Transverse colon (tissue), 4 donors: ENCODE measurements at regions not wholly inside any gene's neighbourhood (a gene's known extent, or its start where the extent isn't known, plus 50 kb on each side); places are given as distances from the start of the nearest gene placed in this dataset.

Experiments used
- DNase-seq: peaks from one replicate; pipeline ENCODE4 v3.0.0-alpha.2; 2019
- H3K27ac ChIP-seq, 4 donors: fragments of 200-600 bp; sonication (generic); 2 replicates each; pipeline ENCODE4 v1.5.1; 2016 to 2018; ENCODE audit warnings: inconsistent platforms in 4 of 4
- H3K27me3 ChIP-seq: fragments of 200-600 bp; sonication (generic); 2 replicates; pipeline ENCODE4 v1.5.1; 2017; ENCODE audit warnings: inconsistent platforms
- H3K36me3 ChIP-seq, 4 donors: fragments of 200-600 bp; sonication (generic); 2 replicates each; pipeline ENCODE4 v1.5.1; 2017 to 2019; ENCODE audit warnings: inconsistent platforms in 4 of 4
- H3K4me1 ChIP-seq, 4 donors: fragments of 200-600 bp; sonication (generic); 2 replicates each; pipeline ENCODE4 v1.5.1; 2017 to 2020; ENCODE audit warnings: inconsistent platforms in 4 of 4
- H3K4me3 ChIP-seq, 4 donors: fragments of 200-600 bp; sonication (generic); 1 replicate in 1 of 4; 2 replicates in 3 of 4; pipeline versions ENCODE4 v1.5.1 to v1.6.1; 2017 to 2019; ENCODE audit warnings: inconsistent platforms in 4 of 4
- H3K9me3 ChIP-seq, 2 donors: fragments of 200-600 bp; sonication (generic); 2 replicates each; pipeline ENCODE4 v1.5.1; 2017 to 2019; ENCODE audit warnings: inconsistent platforms in 2 of 2
- CTCF ChIP-seq, 5 experiments: fragments of 200-600 bp in 3 of 5; fragments of 450-650 bp in 2 of 5; sonication (generic) in 3 of 5; IDR thresholded peaks; 1 replicate in 2 of 5; 2 replicates in 3 of 5; pipeline ENCODE4 v1.5.1; 2016 to 2017; ENCODE audit warnings: antibody characterized with exemption in 5 of 5, inconsistent platforms in 3 of 5, mild to moderate bottlenecking in 2 of 5, moderate library complexity in 1 of 5
- EP300 ChIP-seq: sonication (generic); formaldehyde crosslinking; IDR thresholded peaks from one replicate; pipeline ENCODE4 v1.6.1; 2017; ENCODE audit warnings: antibody characterized with exemption, low read depth
- POLR2A ChIP-seq: fragments of 450-650 bp; IDR thresholded peaks from one replicate; pipeline ENCODE4 v1.6.1; 2016; ENCODE audit warnings: antibody characterized with exemption, mild to moderate bottlenecking, moderate library complexity
- POLR2AphosphoS5 ChIP-seq, 3 donors: sonication (generic); formaldehyde crosslinking; IDR thresholded peaks; one replicate each; pipeline ENCODE4 v1.6.1; 2016; ENCODE audit warnings: antibody characterized with exemption in 3 of 3
- WGBS, 2 donors: methylation state at CpG; one replicate each; pipeline ENCODE4 v1.1.5; 2018; ENCODE audit warnings: low coverage in 1 of 2; 5-methylcytosine and 5-hydroxymethylcytosine counted together
- in situ Hi-C, 4 donors: fragments of 200-750 bp; cut with MboI; loops; one replicate each; pipeline versions ENCODE4 v1.15.0 to v1.15.1; 2017; ENCODE audit warnings: low sequenced_read_pairs in 3 of 4, low pct_ligation_motif_present in 1 of 4, low pct_unique_long_range_greater_than_20kb in 1 of 4
- intact Hi-C: fragments of 100-400 bp; cut with DNase I; formaldehyde crosslinking; loops from one replicate; pipeline ENCODE4 v1.15.1; 2023; ENCODE audit warnings: low total_unique reads

GRCh38 chr19:30908262-30908771 is 440.9 kb downstream of the TSHZ3 start:
- TF ChIP-seq POLR2AphosphoS5 (IDR thresholded peaks at IDR 0.05) (no peak), POLR2A (no peak), CTCF (IDR thresholded peaks at IDR 0.05) (no peak), EP300 (no peak)
- Histone ChIP-seq H3K4me3 (no peak overlapping the region), H3K27ac (no peak overlapping the region), H3K27me3 (no peaks in the 10 kb centered on the region), H3K36me3 (no peaks in the 10 kb centered on the region), H3K4me1 (no peaks in the 10 kb centered on the region), H3K9me3 (no peaks in the 10 kb centered on the region)
- intact Hi-C loops (no loop called here), in situ Hi-C loops (no loop called here)
- 73 to 89% methylated on average over 2 to 4 of the region's 4 CpGs for WGBS, 2 donors
- no peak for DNase-seq

- intact Hi-C loops, result no loop called here
- H3K27me3 ChIP-seq, result no peaks in the 10 kb centered on the region
- H3K27ac ChIP-seq, result no peak overlapping the region
- 94% methylated on average over 8 of the region's 8 CpGs; no CpG with 5 or more reads in 1 of the 2 donors for WGBS, 2 donors
- no peak for DNase-seq
- TF ChIP-seq EP300 (no peak), POLR2A (no peak), CTCF (IDR thresholded peaks at IDR 0.05) (no peak), POLR2AphosphoS5 (IDR thresholded peaks at IDR 0.05) (no peak)
- no peaks in the 10 kb centered on the region for H3K9me3 ChIP-seq
- no peaks in the 10 kb centered on the region for H3K36me3 ChIP-seq
- no peak overlapping the region for H3K4me3 ChIP-seq
- H3K4me1 ChIP-seq, result no peaks in the 10 kb centered on the region
- in situ Hi-C loops, result no loop called here
Measured at GRCh38 chr19:30906871-30907270, 442.4 kb downstream of the TSHZ3 start.

- H3K27me3 ChIP-seq, result no peaks in the 10 kb centered on the region
- 89 to 100% methylated on average over 1 to 3 of the region's 3 CpGs for WGBS, 2 donors
- no peak for DNase-seq
- no peaks in the 10 kb centered on the region for H3K4me1 ChIP-seq
- in situ Hi-C loops (no loop called here), intact Hi-C loops (no loop called here)
- H3K9me3 ChIP-seq, result no peaks in the 10 kb centered on the region
- TF ChIP-seq POLR2AphosphoS5 (IDR thresholded peaks at IDR 0.05) (no peak), EP300 (no peak), POLR2A (no peak), CTCF (IDR thresholded peaks at IDR 0.05) (no peak)
- no peaks in the 10 kb centered on the region for H3K36me3 ChIP-seq
- no peak overlapping the region for H3K4me3 ChIP-seq
- no peak overlapping the region for H3K27ac ChIP-seq
Measured at GRCh38 chr19:30900051-30900450, 449.2 kb downstream of the TSHZ3 start.

GRCh38 chr19:30898353-30899103 is 450.7 kb downstream of the TSHZ3 start:
- no peaks in the 10 kb centered on the region for H3K4me1 ChIP-seq
- no peak overlapping the region for H3K4me3 ChIP-seq
- H3K27ac ChIP-seq, result no peak overlapping the region
- no peak for DNase-seq
- H3K27me3 ChIP-seq, result no peaks in the 10 kb centered on the region
- intact Hi-C loops (no loop called here), in situ Hi-C loops (no loop called here)
- H3K9me3 ChIP-seq, result no peaks in the 10 kb centered on the region
- no peak for TF ChIP-seq EP300
- WGBS, 2 donors, result 77 to 78% methylated on average over 2 to 5 of the region's 5 CpGs
- no peaks in the 10 kb centered on the region for H3K36me3 ChIP-seq

- Histone ChIP-seq H3K9me3 (no peaks in the 10 kb centered on the region), H3K36me3 (no peaks in the 10 kb centered on the region), H3K4me3 (no peak overlapping the region), H3K27ac (no peak overlapping the region), H3K27me3 (no peaks in the 10 kb centered on the region), H3K4me1 (no peaks in the 10 kb centered on the region)
- TF ChIP-seq CTCF (IDR thresholded peaks at IDR 0.05), result no peak
- no peak for TF ChIP-seq POLR2A
- no peak for TF ChIP-seq EP300
- TF ChIP-seq POLR2AphosphoS5 (IDR thresholded peaks at IDR 0.05), result no peak
- WGBS, 2 donors, result 86 to 91% methylated on average over 5 to 7 of the region's 7 CpGs
- intact Hi-C loops (no loop called here), in situ Hi-C loops (no loop called here)
- DNase-seq, result no peak
Measured at GRCh38 chr19:30897553-30897952, 451.7 kb downstream of the TSHZ3 start.
